ENCODE measurements at regions not wholly inside any gene's neighbourhood (a gene's known extent, or its start where the extent isn't known, plus 50 kb on each side); places are given as distances from the start of the nearest gene placed in this dataset.

DNA sequence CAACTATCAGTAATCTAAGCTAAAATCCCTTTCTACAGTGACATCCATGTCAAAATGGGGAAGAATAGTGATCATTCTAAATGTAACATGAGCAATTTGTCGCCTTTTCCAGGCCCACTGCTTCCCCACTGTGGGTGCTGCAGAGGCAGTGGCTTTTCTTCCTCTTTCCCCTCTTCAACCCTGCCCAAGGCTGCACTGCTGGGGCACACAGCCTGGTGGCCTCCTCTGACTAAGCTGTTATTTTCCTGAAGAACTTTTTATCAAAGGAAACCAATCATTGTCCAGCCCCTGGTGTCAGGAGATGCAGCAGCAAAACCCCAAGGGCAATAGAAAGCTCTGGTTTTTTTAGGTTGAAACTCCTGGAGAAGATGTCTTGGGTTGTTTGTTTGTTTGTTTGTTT, 117.6 kb upstream of the KLF7 start:
- no peak for DNase-seq (ENCODE audit: low read depth)
- Histone ChIP-seq H3K36me3 (ENCODE audit: control insufficient read depth, insufficient read depth, low read length) (no peaks in the 10 kb centered on the region), H3K27me3 (ENCODE audit: control insufficient read depth, insufficient read depth, low read length) (no peaks in the 10 kb centered on the region), H3K4me3 (ENCODE audit: low read depth, low read length) (no peak overlapping the region)
- TF ChIP-seq, protein P1, sequence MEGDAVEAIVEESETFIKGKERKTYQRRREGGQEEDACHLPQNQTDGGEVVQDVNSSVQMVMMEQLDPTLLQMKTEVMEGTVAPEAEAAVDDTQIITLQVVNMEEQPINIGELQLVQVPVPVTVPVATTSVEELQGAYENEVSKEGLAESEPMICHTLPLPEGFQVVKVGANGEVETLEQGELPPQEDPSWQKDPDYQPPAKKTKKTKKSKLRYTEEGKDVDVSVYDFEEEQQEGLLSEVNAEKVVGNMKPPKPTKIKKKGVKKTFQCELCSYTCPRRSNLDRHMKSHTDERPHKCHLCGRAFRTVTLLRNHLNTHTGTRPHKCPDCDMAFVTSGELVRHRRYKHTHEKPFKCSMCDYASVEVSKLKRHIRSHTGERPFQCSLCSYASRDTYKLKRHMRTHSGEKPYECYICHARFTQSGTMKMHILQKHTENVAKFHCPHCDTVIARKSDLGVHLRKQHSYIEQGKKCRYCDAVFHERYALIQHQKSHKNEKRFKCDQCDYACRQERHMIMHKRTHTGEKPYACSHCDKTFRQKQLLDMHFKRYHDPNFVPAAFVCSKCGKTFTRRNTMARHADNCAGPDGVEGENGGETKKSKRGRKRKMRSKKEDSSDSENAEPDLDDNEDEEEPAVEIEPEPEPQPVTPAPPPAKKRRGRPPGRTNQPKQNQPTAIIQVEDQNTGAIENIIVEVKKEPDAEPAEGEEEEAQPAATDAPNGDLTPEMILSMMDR (IDR thresholded peaks at IDR 0.05; ENCODE audit: insufficient read depth, low read length, poor library complexity, severe bottlenecking): no peak

GRCh38 chr2:207284556-207285472, 119.1 kb upstream of the KLF7 start:
- H3K27me3 ChIP-seq (ENCODE audit: control insufficient read depth, insufficient read depth, low read length): no peaks in the 10 kb centered on the region
- TF ChIP-seq, protein P1 (IDR thresholded peaks at IDR 0.05; ENCODE audit: insufficient read depth, low read length, poor library complexity, severe bottlenecking): no peak
- no peaks in the 10 kb centered on the region for H3K36me3 ChIP-seq (ENCODE audit: control insufficient read depth, insufficient read depth, low read length)
- DNase-seq (ENCODE audit: low read depth): no peak
- no peak overlapping the region for H3K4me3 ChIP-seq (ENCODE audit: low read depth, low read length)

DNA sequence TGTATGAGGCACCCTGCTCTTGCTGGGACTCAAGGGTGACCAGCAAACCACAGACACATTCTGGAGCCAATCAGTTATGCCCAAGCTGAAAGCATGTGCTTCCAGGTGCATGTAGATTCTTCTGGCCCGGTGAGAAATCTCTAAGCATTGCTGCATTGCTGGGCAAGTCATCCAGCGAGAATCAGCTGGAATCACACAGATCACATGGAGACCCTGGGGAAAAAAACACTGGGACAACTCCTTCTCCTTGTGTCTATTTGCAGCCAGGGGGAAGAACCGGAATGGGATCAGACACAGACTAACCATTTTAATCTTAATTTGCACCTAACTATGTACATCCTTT, 119.7 kb upstream of the KLF7 start:
- TF ChIP-seq, protein P1 (IDR thresholded peaks at IDR 0.05; ENCODE audit: insufficient read depth, low read length, poor library complexity, severe bottlenecking): no peak
- no peak for DNase-seq (ENCODE audit: low read depth)
- Histone ChIP-seq H3K36me3 (ENCODE audit: control insufficient read depth, insufficient read depth, low read length) (no peaks in the 10 kb centered on the region), H3K4me3 (ENCODE audit: low read depth, low read length) (no peak overlapping the region), H3K27me3 (ENCODE audit: control insufficient read depth, insufficient read depth, low read length) (no peaks in the 10 kb centered on the region)

DNA sequence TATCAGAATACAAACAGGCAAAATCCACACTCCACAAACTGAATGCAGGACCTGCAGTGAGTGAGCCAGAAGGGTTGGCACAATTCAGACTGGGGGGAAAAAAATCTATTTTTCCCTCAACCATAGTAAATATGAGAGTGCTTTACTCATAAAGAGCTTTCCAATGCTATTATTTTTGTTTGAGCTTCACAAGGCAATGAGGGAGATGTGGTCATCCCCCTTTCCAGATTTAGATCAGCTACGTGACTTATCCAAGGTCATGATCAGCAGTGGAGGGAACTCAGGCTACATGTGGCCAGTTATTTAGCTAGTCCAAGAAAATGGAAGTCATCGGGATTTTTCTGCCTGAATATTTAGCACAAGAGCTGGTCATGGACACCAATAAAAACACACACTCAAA, 120.4 kb upstream of the KLF7 start:
- no peak for DNase-seq (ENCODE audit: low read depth)
- Histone ChIP-seq H3K27me3 (ENCODE audit: control insufficient read depth, insufficient read depth, low read length) (no peaks in the 10 kb centered on the region), H3K4me3 (ENCODE audit: low read depth, low read length) (no peak overlapping the region), H3K36me3 (ENCODE audit: control insufficient read depth, insufficient read depth, low read length) (no peaks in the 10 kb centered on the region)
- TF ChIP-seq, protein P1 (IDR thresholded peaks at IDR 0.05; ENCODE audit: insufficient read depth, low read length, poor library complexity, severe bottlenecking): no peak

DNA sequence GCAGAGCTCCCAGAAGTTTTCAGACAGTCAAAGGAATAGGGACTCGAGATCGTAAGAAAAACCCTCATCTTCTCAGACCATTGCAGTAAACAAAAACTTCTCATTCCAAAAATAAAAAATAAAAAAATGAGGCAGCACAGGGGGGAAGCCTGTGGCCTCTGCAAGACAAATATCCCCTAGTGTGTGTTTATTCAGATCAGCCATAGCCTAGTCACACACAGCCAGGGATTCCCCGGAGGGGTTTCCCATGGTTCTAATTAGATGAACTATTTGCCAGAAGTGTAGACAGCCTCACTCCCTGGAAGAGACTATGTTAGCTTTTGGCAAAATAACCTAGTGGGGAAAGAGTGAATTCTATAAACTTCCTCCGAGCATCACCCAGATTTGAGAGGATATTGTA, 122.9 kb upstream of the KLF7 start:
- no peaks in the 10 kb centered on the region for H3K27me3 ChIP-seq (ENCODE audit: control insufficient read depth, insufficient read depth, low read length)
- H3K36me3 ChIP-seq (ENCODE audit: control insufficient read depth, insufficient read depth, low read length): no peaks in the 10 kb centered on the region
- H3K4me3 ChIP-seq (ENCODE audit: low read depth, low read length): no peak overlapping the region
- no peak for DNase-seq (ENCODE audit: low read depth)
- TF ChIP-seq, protein P1 (IDR thresholded peaks at IDR 0.05; ENCODE audit: insufficient read depth, low read length, poor library complexity, severe bottlenecking): no peak

Measured in kidney epithelial cell (primary cell).